ENCODE measurements at regions not wholly inside any gene's neighbourhood (a gene's known extent, or its start where the extent isn't known, plus 50 kb on each side); places are given as distances from the start of the nearest gene placed in this dataset.

- TF ChIP-seq CTCF (IDR thresholded peaks at IDR 0.05; ENCODE audit: insufficient read depth, low read depth, low read length) (no peak), EZH2 (IDR thresholded peaks at IDR 0.05; ENCODE audit: insufficient read depth, low read length) (no peak)
Measured at GRCh38 chrX:40936827-40937226, 148.4 kb upstream of the USP9X start.
